Activated CD4-positive, alpha-beta memory T cell treated with anti-CD3 and anti-CD28 coated beads, Interleukin-2, amount 10 ng/mL, durations not matched to agents 7 days and 5 days (primary cell): ENCODE measurements at regions not wholly inside any gene's neighbourhood (a gene's known extent, or its start where the extent isn't known, plus 50 kb on each side); places are given as distances from the start of the nearest gene placed in this dataset.

Source experiments
- CTCF ChIA-PET: fragments of 350-600 bp; sonication (Branson Sonifier 250); formaldehyde crosslinking; loops from one replicate; lab custom pipeline; 2021; ENCODE audit warnings: antibody characterized with exemption, inconsistent platforms; lab: Charles Lee
- POLR2A ChIA-PET: fragments of 350-600 bp; sonication (Branson Sonifier 250); formaldehyde crosslinking; loops from one replicate; lab custom pipeline; 2021; ENCODE audit warnings: antibody characterized with exemption; lab: Charles Lee
- DNase-seq: peaks from one replicate; pipeline ENCODE4 v3.0.0-alpha.2; 2020
- H3K27ac Mint-ChIP-seq: one replicate; pipeline ENCODE4 v1.8.0; 2021; ENCODE audit warnings: mild to moderate bottlenecking, mixed read lengths
- H3K27me3 Mint-ChIP-seq: one replicate; pipeline ENCODE4 v1.8.0; 2021; ENCODE audit warnings: mixed read lengths
- H3K36me3 Mint-ChIP-seq: one replicate; pipeline ENCODE4 v1.8.0; 2021; ENCODE audit warnings: low read depth, mixed read lengths
- H3K4me1 Mint-ChIP-seq: one replicate; pipeline ENCODE4 v1.8.0; 2021; ENCODE audit warnings: mixed read lengths
- H3K4me3 Mint-ChIP-seq: one replicate; pipeline ENCODE4 v1.8.0; 2021; ENCODE audit warnings: mild to moderate bottlenecking, mixed read lengths
- H3K9me3 Mint-ChIP-seq: one replicate; pipeline ENCODE4 v1.8.0; 2021; ENCODE audit warnings: mixed read lengths

DNA sequence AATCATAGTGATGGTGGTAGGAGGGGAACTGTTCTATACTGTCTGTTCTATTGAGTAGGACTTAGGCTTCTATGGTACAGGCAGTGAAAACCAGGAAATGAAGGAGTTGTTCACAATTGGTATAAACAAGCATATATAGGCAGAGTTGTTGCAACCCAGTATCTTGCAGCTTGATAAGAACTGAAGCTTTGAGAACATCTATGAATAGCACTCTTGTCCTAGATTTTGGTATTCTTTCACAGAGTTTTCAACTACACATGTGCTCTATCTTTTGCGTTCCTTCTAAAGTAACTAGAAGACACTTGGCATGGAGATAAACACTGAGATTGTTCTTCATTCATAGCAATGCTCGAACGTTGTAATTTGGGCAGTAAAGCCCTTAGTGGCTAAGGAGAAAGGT, 91.8 kb downstream of the KCNJ2 start:
- no peaks in the 10 kb centered on the region for H3K27me3 Mint-ChIP-seq
- POLR2A ChIA-PET = no interaction called here

DNA sequence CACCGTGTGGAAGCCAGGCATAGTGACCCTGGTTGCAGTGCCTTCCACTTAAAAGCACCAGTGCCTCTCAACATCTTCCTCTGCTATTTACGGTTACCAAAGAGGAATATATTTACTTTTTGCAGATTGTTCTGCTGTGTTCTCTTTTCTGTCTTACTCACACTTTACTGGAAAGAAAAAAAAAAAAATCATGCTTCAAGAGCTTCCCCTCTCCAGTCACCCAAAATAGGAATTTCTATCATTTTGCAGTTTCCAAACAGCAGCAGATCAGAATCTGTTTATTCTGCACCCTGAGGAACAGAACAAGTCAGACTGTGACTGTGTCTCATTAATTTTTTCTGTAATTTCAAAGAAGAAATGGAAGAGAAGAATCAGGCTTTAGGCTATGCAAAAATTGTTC, 96.1 kb downstream of the KCNJ2 start:
- no peak overlapping the region for H3K4me3 Mint-ChIP-seq
- H3K27ac Mint-ChIP-seq = no peak overlapping the region
- H3K4me1 Mint-ChIP-seq = no peaks in the 10 kb centered on the region
- no peaks in the 10 kb centered on the region for H3K36me3 Mint-ChIP-seq
- POLR2A ChIA-PET = no interaction called here
- CTCF ChIA-PET = no interaction called here
- DNase-seq = no peak
- H3K27me3 Mint-ChIP-seq = no peaks in the 10 kb centered on the region
- H3K9me3 Mint-ChIP-seq = peaks cover 8% of the 10 kb centered on the region

More for the DNA sequence above, 91.8 kb downstream of the KCNJ2 start:
- Mint-ChIP-seq H3K36me3 (no peaks in the 10 kb centered on the region), H3K27ac (no peak overlapping the region), H3K4me1 (no peaks in the 10 kb centered on the region), H3K4me3 (no peak overlapping the region), H3K9me3 (peaks cover 1% of the 10 kb centered on the region)
- DNase-seq = no peak
- CTCF ChIA-PET = no interaction called here

DNA sequence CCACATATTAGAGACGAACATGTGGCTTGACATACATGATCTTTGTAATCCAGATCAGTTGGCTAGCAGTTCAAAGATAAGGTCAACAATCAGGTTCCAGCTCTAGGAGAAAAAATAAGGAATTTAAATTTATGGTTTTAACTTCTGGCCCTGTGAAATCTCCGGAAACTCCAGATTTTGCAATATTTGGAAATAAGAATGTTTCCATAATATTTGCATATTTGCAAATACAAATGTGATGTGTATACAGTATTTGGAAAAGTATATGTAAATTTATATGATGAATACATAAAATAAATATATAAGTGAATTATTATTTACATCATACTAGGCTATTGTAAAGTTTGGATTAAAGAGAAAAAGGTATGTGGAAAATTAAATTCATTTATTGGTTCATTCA, 97.1 kb downstream of the KCNJ2 start:
- no peak overlapping the region for H3K27ac Mint-ChIP-seq
- no peak for DNase-seq
- H3K27me3 Mint-ChIP-seq = no peaks in the 10 kb centered on the region

DNA sequence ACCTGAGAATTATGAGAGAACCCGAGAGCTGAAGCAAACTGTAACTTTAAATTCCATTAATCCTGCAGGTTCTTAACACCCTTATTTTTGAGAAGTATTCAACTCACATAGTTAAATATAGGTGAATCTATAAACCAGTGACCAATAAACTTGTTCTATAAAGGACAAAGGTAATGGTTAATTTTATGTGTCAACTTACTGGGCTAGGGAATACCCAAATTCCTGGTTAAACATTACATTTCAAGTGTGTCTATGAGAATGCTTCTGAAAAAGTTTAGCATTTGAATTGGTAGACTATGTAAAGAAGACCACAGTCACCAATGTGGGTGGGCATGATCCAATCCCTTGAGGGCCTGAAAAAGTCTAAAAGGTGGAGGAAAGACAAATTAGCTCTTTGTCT, 99.1 kb downstream of the KCNJ2 start:
- no peak overlapping the region for H3K27ac Mint-ChIP-seq
- ChIA-PET CTCF (no interaction called here), POLR2A (no interaction called here)
- H3K4me3 Mint-ChIP-seq = no peak overlapping the region
- no peaks in the 10 kb centered on the region for H3K27me3 Mint-ChIP-seq
- no peaks in the 10 kb centered on the region for H3K4me1 Mint-ChIP-seq
- peaks cover 7% of the 10 kb centered on the region for H3K9me3 Mint-ChIP-seq
- no peaks in the 10 kb centered on the region for H3K36me3 Mint-ChIP-seq
- DNase-seq = no peak

More for the DNA sequence above, 97.1 kb downstream of the KCNJ2 start:
- Mint-ChIP-seq H3K36me3 (no peaks in the 10 kb centered on the region), H3K4me1 (no peaks in the 10 kb centered on the region), H3K4me3 (no peak overlapping the region), H3K9me3 (peaks cover 8% of the 10 kb centered on the region)
- ChIA-PET POLR2A (no interaction called here), CTCF (no interaction called here)

DNA sequence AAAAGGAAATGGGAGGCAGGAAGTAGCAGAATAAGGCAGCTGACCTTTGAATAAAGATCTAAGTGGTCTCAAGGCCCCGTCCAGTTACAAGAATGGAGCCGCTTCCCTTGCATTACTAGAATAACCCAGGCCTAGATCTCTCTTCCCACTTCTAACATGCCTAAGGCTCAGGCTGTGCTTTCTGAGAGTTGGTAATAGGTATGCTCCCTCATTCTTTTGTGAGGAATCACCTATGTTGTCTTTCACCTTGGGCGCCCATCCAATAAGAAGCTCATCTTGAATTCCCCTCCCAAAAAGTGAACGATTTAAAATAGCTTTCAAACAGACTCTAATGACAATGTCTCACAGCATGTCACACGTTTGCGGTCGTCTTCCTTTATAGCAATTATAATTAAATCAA, 101.2 kb downstream of the KCNJ2 start:
- CTCF ChIA-PET = no interaction called here
- Mint-ChIP-seq H3K4me1 (no peaks in the 10 kb centered on the region), H3K27me3 (no peaks in the 10 kb centered on the region), H3K36me3 (no peaks in the 10 kb centered on the region), H3K4me3 (no peak overlapping the region), H3K9me3 (peaks cover 7% of the 10 kb centered on the region), H3K27ac (no peak overlapping the region)
- POLR2A ChIA-PET = no interaction called here
- no peak for DNase-seq

DNA sequence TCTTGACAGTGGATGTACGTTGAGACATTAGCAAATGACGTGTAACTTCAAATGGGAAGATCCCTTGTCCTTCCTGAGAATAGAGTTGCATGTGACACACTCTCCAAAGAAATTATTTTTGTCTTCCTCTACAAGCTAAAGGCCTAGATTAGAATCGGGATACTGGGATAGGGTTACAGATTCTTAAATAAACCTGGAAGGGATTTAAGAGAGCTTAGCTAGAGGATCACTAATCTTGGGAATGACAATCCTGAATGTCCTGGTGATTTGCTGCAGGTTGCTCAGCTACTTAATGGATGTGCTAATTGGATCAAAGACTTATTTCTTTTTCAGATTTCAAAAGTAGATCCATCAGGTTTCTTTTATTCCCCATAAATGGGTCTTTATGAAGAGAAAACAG, 101.9 kb downstream of the KCNJ2 start:
- Mint-ChIP-seq H3K27me3 (no peaks in the 10 kb centered on the region), H3K4me3 (no peak overlapping the region), H3K27ac (no peak overlapping the region), H3K9me3 (peaks cover 7% of the 10 kb centered on the region), H3K4me1 (no peaks in the 10 kb centered on the region), H3K36me3 (no peaks in the 10 kb centered on the region)
- ChIA-PET CTCF (no interaction called here), POLR2A (no interaction called here)
- DNase-seq = no peak

DNA sequence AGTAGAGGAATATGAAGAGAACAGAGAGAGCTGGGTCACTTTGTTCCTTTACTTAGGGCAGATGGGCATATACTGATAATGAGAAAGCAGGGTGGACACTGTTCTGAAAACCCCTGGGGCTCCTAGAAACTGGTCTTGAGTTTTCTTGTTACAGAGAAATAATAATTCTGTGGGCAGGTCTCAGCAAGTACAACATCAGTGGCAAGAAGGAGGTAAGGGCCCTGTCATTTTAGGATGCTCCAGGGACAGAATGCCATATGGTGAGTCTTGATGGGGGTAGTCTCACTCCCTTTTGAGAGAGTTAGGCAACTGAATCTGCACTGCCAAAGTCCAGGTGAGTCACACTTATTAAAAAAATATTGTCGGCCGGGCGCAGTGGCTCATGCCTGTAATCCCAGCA, 102.3 kb downstream of the KCNJ2 start:
- Mint-ChIP-seq H3K4me1 (no peaks in the 10 kb centered on the region), H3K4me3 (no peak overlapping the region), H3K36me3 (no peaks in the 10 kb centered on the region), H3K27me3 (no peaks in the 10 kb centered on the region), H3K27ac (no peak overlapping the region), H3K9me3 (peaks cover 7% of the 10 kb centered on the region)
- DNase-seq = no peak
- ChIA-PET CTCF (no interaction called here), POLR2A (no interaction called here)

DNA sequence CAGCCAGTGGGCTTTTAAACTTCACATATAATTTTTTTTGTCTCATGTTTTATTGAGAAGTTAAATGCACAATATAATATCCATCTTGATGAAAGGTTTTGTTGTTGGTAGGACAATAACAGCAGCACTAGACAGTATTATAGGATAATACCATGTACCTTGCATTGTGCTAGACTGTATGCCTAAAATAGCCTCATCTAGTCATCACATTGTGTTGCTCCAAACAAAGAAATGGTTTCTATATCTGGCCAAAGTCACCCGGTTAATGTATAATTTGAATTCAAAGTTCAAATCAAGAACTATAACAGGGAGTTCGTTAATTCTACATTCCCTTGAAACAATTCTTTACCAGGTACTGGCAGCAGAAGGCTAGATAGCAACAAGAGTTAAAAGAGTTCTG, 104.9 kb downstream of the KCNJ2 start:
- H3K9me3 Mint-ChIP-seq = no peaks in the 10 kb centered on the region
- H3K27ac Mint-ChIP-seq = no peak overlapping the region
- H3K4me3 Mint-ChIP-seq = no peak overlapping the region
- CTCF ChIA-PET = no interaction called here
- POLR2A ChIA-PET = no interaction called here
- no peaks in the 10 kb centered on the region for H3K36me3 Mint-ChIP-seq
- H3K27me3 Mint-ChIP-seq = no peaks in the 10 kb centered on the region
- H3K4me1 Mint-ChIP-seq = no peaks in the 10 kb centered on the region
- DNase-seq = no peak

DNA sequence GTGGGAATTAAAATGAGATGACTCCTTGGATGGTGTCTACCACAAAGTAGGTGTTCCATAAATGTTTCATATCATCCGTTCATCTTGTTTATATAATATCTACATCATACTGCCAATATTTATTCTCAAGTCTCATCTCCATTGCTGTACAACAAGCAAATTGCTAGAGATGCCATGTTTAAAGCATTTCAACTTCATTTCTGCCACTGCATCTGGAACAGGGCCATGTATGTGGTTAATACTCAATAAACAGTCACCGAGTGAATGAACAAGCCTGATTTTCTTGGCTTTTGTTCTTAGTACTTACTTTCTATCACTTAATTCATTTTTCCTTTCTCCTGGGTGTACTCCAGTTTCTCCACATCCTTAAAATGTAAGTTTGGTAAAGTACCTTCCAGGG, 107.6 kb downstream of the KCNJ2 start:
- ChIA-PET CTCF (interaction anchor here (0.5 kb wide), 1 partner anchor 212 kb away, joined by 4 read pairs; no protein-coding TSS in a partner anchor), POLR2A (no interaction called here)
- DNase-seq = no peak
- no peak overlapping the region for H3K27ac Mint-ChIP-seq
- H3K27me3 Mint-ChIP-seq = no peaks in the 10 kb centered on the region
- H3K4me3 Mint-ChIP-seq = no peak overlapping the region
- H3K9me3 Mint-ChIP-seq = no peaks in the 10 kb centered on the region
- no peaks in the 10 kb centered on the region for H3K36me3 Mint-ChIP-seq
- no peaks in the 10 kb centered on the region for H3K4me1 Mint-ChIP-seq

DNA sequence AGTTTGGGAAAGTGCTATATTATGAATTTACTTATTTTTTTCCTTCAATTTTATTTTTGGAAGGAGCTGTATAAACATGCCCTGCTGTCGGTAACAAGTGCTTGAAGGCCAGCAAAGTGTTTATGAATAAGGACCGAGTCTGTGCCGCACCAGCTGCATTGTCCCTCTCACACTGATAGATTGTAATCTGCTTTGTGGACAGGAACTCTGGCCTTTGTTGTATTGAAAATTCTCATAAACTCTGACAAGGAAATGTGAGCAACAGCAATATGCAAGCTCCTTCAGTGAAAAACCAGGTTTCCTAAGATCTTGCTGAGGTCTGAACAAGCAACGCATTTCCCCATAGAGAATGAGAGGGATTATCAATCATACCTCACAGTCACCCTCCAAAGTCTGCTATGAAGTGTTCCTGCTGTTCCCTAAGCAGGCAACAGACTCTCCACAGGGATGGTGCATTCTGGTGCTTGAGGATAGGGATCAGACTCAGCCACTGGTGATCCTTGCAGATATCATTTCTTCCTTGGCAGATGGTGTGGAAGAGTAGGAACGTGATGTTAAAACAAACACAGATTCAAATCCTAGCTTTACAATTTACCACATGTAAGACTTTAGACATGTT, 109.6 kb downstream of the KCNJ2 start:
- Mint-ChIP-seq H3K9me3 (no peaks in the 10 kb centered on the region), H3K27me3 (no peaks in the 10 kb centered on the region), H3K4me3 (no peak overlapping the region), H3K36me3 (no peaks in the 10 kb centered on the region), H3K4me1 (no peaks in the 10 kb centered on the region), H3K27ac (no peak overlapping the region)
- ChIA-PET CTCF (no interaction called here), POLR2A (no interaction called here)
- no peak for DNase-seq

DNA sequence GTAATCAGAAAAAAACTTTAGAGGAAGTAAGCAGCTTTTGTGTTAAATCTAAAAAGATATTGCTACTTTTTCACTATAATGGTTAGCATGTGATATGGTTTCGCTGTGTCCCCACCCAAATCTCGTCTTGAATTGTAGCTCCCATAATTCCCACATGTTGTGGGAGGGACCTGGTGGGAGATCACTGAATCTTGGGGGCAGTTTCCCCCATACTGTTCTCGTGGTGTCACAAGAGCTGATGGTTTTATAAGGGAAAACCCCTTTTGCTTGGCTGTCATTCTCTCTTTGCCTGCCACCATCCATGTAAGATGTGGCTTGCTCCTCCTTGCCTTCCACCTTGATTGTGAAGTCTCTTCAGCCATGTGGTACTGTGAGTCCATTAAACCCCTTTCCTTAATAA, 117.1 kb downstream of the KCNJ2 start:
- H3K4me3 Mint-ChIP-seq = no peak overlapping the region
- DNase-seq = no peak
- H3K27me3 Mint-ChIP-seq = no peaks in the 10 kb centered on the region
- CTCF ChIA-PET = no interaction called here
- peaks cover 2% of the 10 kb centered on the region for H3K9me3 Mint-ChIP-seq
- no peaks in the 10 kb centered on the region for H3K36me3 Mint-ChIP-seq
- no peaks in the 10 kb centered on the region for H3K4me1 Mint-ChIP-seq
- POLR2A ChIA-PET = no interaction called here
- no peak overlapping the region for H3K27ac Mint-ChIP-seq

DNA sequence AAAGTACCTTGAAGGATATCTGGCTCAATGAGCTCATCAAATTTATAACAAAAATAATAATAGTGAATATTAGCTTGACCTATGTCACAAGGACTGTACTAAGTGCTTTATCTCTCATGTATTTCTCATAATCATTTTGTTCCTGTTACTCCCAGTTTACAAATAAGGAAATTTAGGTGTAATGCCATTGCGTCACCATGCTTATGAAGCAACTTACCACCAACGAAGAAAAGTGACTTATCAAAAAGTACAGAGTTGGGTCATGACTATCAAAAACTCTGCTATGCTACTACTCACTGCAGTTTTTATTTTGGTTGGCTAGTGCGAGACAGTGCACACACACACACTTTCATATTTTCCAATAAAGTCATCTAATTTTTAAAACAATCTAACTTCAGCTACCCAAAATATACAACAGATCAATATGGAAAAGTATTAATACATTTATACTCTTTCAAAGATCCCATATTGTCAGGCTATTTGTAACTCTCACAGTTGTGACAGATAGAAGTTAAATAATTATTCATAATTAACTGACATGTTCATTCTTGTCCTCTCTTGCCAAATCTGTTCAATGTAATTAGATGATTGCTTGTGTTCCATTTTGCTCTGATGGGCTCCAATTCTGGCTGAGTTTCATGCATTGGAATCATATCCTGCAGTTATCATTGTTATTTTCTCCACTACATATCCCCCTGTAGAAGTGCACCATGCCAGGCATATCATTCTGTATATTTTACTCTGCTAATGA, 119.4 kb downstream of the KCNJ2 start:
- Mint-ChIP-seq H3K9me3 (peaks cover 2% of the 10 kb centered on the region), H3K27me3 (no peaks in the 10 kb centered on the region), H3K36me3 (no peaks in the 10 kb centered on the region), H3K4me1 (no peaks in the 10 kb centered on the region), H3K27ac (no peak overlapping the region), H3K4me3 (no peak overlapping the region)
- CTCF ChIA-PET = no interaction called here
- POLR2A ChIA-PET = no interaction called here
- no peak for DNase-seq

DNA sequence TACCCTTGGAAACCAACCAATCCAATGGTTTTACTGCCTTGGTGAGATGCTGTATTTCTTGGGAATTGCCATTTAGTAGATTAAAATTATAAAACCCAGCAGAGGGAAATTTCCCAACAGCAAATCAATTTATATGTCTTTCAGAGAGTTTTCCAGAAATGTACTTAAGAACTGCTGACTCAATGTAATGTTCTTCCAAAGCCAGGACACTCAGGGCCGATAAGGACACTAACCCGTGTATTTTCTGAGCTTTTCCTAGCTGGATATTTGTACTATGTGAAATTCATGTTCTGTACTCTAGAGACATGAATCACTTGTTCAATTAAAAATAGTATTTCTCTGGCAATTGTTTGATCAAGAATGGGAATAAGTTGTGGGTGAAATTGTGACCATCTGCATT, 121.4 kb downstream of the KCNJ2 start:
- Mint-ChIP-seq H3K36me3 (no peaks in the 10 kb centered on the region), H3K27ac (no peak overlapping the region), H3K27me3 (no peaks in the 10 kb centered on the region), H3K9me3 (peaks cover 2% of the 10 kb centered on the region), H3K4me1 (no peaks in the 10 kb centered on the region), H3K4me3 (no peak overlapping the region)
- DNase-seq = no peak
- CTCF ChIA-PET = no interaction called here
- POLR2A ChIA-PET = no interaction called here

DNA sequence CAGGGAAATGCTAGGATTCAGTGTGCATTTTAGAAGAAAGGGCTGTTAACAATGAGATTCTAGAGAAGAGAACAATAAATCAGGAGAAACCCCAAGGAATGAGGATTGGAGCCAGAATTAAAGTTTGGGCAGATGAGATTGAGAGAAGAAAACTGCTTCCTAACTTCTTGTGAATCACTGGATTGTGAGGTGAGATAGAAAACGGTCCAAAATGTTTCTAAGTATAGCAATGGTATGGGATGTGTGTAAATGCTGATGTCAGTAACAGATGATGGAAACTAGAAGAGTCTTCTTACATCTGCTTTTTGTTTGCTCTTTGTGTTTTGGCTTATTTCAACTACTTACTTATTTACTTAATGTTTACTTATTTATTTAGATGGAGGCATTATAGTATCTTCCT, 123.0 kb downstream of the KCNJ2 start:
- Mint-ChIP-seq H3K27ac (no peak overlapping the region), H3K4me3 (no peak overlapping the region), H3K36me3 (no peaks in the 10 kb centered on the region), H3K9me3 (peaks cover 6% of the 10 kb centered on the region), H3K27me3 (no peaks in the 10 kb centered on the region), H3K4me1 (no peaks in the 10 kb centered on the region)
- CTCF ChIA-PET = no interaction called here
- DNase-seq = no peak
- POLR2A ChIA-PET = no interaction called here
